Putamen (tissue), 1 donor: ENCODE measurements at regions not wholly inside any gene's neighbourhood (a gene's known extent, or its start where the extent isn't known, plus 50 kb on each side); places are given as distances from the start of the nearest gene placed in this dataset.
A peak's percentile ranks its signal among the peaks of the same experiment; 100 is the strongest.

Source experiments
- DNase-seq: peaks from one replicate; pipeline ENCODE4 v3.0.0-alpha.2; 2016; ENCODE audit warnings: low spot score

- DNase-seq = no peak
These were observed 618.1 kb downstream of the XIRP2 start for GRCh38 chr2:167506395-167506794.

- no peak for DNase-seq
These were observed 616.4 kb downstream of the XIRP2 start for GRCh38 chr2:167504695-167505094.

- no peak for DNase-seq
These were observed 615.8 kb downstream of the XIRP2 start for GRCh38 chr2:167504061-167504460.

- no peak for DNase-seq
These were observed 613.3 kb downstream of the XIRP2 start for GRCh38 chr2:167501618-167502017.

- DNase-seq = no peak
These were observed 605.6 kb downstream of the XIRP2 start for GRCh38 chr2:167493862-167494261.

GRCh38 chr2:167492486-167492885 is 604.2 kb downstream of the XIRP2 start:
- no peak for DNase-seq

- DNase-seq = no peak
These were observed 603.5 kb downstream of the XIRP2 start for GRCh38 chr2:167491788-167492187.

- no peak for DNase-seq
These were observed 602.2 kb downstream of the XIRP2 start for GRCh38 chr2:167490455-167490854.

- peak; percentile 42 for DNase-seq
These were observed 601.0 kb downstream of the XIRP2 start for GRCh38 chr2:167489325-167489724.

- DNase-seq = no peak
These were observed 599.4 kb downstream of the XIRP2 start for GRCh38 chr2:167487728-167488127.

- no peak for DNase-seq
These were observed 596.6 kb downstream of the XIRP2 start for GRCh38 chr2:167484875-167485274.

GRCh38 chr2:167480986-167481309 is 592.7 kb downstream of the XIRP2 start:
- no peak for DNase-seq

- no peak for DNase-seq
These were observed 592.1 kb downstream of the XIRP2 start for GRCh38 chr2:167480232-167480985.

GRCh38 chr2:167478196-167478595 is 589.9 kb downstream of the XIRP2 start:
- DNase-seq = no peak

- DNase-seq = no peak
These were observed 587.5 kb downstream of the XIRP2 start for GRCh38 chr2:167475791-167476190.

GRCh38 chr2:167471734-167472133 is 583.5 kb downstream of the XIRP2 start:
- no peak for DNase-seq

GRCh38 chr2:167471332-167471731 is 583.1 kb downstream of the XIRP2 start:
- DNase-seq = no peak

GRCh38 chr2:167462379-167462778 is 574.1 kb downstream of the XIRP2 start:
- DNase-seq = no peak

- DNase-seq = no peak
These were observed 565.8 kb downstream of the XIRP2 start for GRCh38 chr2:167454036-167454435.

- DNase-seq = no peak
These were observed 563.4 kb downstream of the XIRP2 start for GRCh38 chr2:167451496-167452289.

GRCh38 chr2:167450364-167450763 is 562.1 kb downstream of the XIRP2 start:
- no peak for DNase-seq

- no peak for DNase-seq
These were observed 552.1 kb downstream of the XIRP2 start for GRCh38 chr2:167440382-167440781.

- no peak for DNase-seq
These were observed 549.9 kb downstream of the XIRP2 start for GRCh38 chr2:167438206-167438605.

- no peak for DNase-seq
These were observed 543.7 kb downstream of the XIRP2 start for GRCh38 chr2:167431949-167432348.
